ENCODE measurements at regions not wholly inside any gene's neighbourhood (a gene's known extent, or its start where the extent isn't known, plus 50 kb on each side); places are given as distances from the start of the nearest gene placed in this dataset.
A peak's percentile ranks its signal among the peaks of the same experiment; 100 is the strongest.

DNA sequence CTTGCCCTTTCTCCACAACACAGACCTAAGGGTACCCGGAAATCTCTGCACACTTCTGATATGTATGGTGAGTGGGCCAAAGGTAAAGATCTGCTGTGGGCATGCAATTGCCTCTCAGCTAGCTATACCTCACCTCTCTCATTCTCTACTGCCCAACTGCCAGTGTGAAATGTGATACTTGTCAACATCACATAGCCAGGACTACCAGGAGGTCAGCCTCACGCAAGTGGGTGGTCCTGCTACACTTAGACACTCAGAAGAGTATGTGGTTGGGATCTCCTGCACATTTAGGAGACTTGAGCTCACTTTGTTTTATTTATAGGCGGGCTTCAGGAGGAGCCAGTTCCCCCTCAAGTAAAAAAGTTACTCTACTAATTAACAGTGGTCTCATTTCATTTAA, 88.0 kb upstream of the MAN2A1 start:
- CTCF ChIA-PET: no interaction called here
- H3K27ac Mint-ChIP-seq: no peak overlapping the region
- no peak for DNase-seq
- H3K9me3 Mint-ChIP-seq: no peaks in the 10 kb centered on the region
- H3K4me1 Mint-ChIP-seq: no peaks in the 10 kb centered on the region
- H3K4me3 Mint-ChIP-seq: no peak overlapping the region
- POLR2A ChIA-PET: no interaction called here
- H3K36me3 Mint-ChIP-seq (ENCODE audit: low read depth): no peaks in the 10 kb centered on the region
- H3K27me3 Mint-ChIP-seq: peaks cover 2% of the 10 kb centered on the region

- POLR2A ChIA-PET: no interaction called here
- Mint-ChIP-seq H3K36me3 (ENCODE audit: low read depth) (no peaks in the 10 kb centered on the region), H3K4me1 (peaks cover 6% of the 10 kb centered on the region), H3K27ac (no peak overlapping the region), H3K9me3 (no peaks in the 10 kb centered on the region), H3K4me3 (no peak overlapping the region), H3K27me3 (no peaks in the 10 kb centered on the region)
- CTCF ChIA-PET: no interaction called here
- no peak for DNase-seq
Observed at GRCh38 chr5:109597893-109598292, 91.8 kb upstream of the MAN2A1 start.

GRCh38 chr5:109594217-109594616, 95.5 kb upstream of the MAN2A1 start:
- Mint-ChIP-seq H3K9me3 (no peaks in the 10 kb centered on the region), H3K4me1 (peaks cover 6% of the 10 kb centered on the region), H3K36me3 (ENCODE audit: low read depth) (no peaks in the 10 kb centered on the region), H3K27ac (no peak overlapping the region), H3K4me3 (no peak overlapping the region), H3K27me3 (no peaks in the 10 kb centered on the region)
- CTCF ChIA-PET: no interaction called here
- POLR2A ChIA-PET: no interaction called here
- no peak for DNase-seq

DNA sequence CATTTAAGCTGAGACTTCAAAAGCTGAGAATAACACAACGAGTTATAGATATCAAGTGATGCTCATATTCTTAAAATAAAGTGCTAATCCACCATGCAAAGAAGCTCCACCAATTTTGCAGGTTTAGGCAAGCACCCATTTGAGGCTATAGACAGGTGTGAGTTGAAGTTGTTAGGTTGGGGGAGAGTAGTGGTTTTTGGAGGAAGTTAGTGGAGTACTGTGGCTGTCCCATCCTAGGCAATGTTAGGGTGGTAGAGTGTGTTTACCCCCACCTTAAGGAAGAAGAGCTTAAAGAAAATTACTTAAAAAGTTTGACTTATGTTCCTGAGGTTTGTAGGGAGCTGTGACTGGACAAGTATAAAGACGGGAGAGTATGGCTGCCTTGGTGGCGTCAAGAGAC, 98.9 kb upstream of the MAN2A1 start:
- POLR2A ChIA-PET: no interaction called here
- peaks cover under 1% of the 10 kb centered on the region for H3K27me3 Mint-ChIP-seq
- peaks cover 6% of the 10 kb centered on the region for H3K4me1 Mint-ChIP-seq

DNA sequence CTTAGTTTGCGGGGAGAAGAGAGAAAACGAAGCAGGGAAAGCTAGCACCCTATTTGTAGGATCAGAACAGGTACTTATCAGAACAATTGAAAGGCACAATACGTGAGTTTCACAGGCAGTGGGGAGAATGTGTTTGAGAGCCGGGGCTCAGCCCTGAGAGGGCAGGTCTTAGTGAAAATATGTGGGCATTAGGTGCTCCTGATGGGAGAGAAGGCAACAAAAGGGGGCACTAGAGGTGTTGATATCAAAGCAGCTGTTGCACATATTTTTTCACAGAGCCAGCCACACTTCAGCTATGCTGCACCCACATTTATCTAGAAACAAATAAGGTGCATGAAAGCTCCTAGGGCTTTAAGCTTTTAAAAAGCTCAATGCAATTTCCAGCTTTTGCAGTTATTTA, 99.7 kb upstream of the MAN2A1 start:
- Mint-ChIP-seq H3K27ac (no peak overlapping the region), H3K4me3 (no peak overlapping the region), H3K36me3 (ENCODE audit: low read depth) (no peaks in the 10 kb centered on the region), H3K27me3 (peaks cover 4% of the 10 kb centered on the region), H3K9me3 (no peaks in the 10 kb centered on the region), H3K4me1 (peaks cover 6% of the 10 kb centered on the region)
- ChIA-PET POLR2A (no interaction called here), CTCF (no interaction called here)
- peak; percentile 6 for DNase-seq

More for the DNA sequence above, 98.9 kb upstream of the MAN2A1 start:
- Mint-ChIP-seq H3K36me3 (ENCODE audit: low read depth) (no peaks in the 10 kb centered on the region), H3K9me3 (no peaks in the 10 kb centered on the region), H3K27ac (no peak overlapping the region), H3K4me3 (no peak overlapping the region)
- DNase-seq: no peak
- CTCF ChIA-PET: interaction anchor here (0.6 kb wide), 1 partner anchor 78 kb away, joined by 3 read pairs; no protein-coding TSS in a partner anchor

DNA sequence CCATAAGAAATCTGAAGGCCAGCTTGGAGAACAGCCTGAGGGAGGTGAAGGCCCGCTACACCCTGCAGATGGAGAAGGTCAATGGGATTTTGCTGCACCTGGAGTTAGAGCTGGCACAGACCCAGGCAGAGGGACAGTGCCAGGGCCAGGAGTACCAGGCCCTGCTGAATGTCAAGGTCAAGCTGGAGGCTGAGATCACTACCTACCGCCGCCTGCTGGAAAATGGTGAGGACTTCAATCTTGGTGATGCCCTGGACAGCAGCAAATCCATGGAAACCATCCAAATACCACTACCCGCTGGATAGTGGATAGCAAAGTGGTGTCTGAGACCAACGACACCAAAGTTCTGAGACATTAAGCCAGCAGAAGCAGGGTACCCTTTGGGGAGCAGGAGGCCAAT, 100.5 kb upstream of the MAN2A1 start:
- Mint-ChIP-seq H3K36me3 (ENCODE audit: low read depth) (no peaks in the 10 kb centered on the region), H3K27ac (no peak overlapping the region), H3K4me3 (no peak overlapping the region), H3K4me1 (peaks cover 3% of the 10 kb centered on the region), H3K27me3 (peaks cover 5% of the 10 kb centered on the region), H3K9me3 (no peaks in the 10 kb centered on the region)
- CTCF ChIA-PET: no interaction called here
- POLR2A ChIA-PET: no interaction called here
- no peak for DNase-seq

DNA sequence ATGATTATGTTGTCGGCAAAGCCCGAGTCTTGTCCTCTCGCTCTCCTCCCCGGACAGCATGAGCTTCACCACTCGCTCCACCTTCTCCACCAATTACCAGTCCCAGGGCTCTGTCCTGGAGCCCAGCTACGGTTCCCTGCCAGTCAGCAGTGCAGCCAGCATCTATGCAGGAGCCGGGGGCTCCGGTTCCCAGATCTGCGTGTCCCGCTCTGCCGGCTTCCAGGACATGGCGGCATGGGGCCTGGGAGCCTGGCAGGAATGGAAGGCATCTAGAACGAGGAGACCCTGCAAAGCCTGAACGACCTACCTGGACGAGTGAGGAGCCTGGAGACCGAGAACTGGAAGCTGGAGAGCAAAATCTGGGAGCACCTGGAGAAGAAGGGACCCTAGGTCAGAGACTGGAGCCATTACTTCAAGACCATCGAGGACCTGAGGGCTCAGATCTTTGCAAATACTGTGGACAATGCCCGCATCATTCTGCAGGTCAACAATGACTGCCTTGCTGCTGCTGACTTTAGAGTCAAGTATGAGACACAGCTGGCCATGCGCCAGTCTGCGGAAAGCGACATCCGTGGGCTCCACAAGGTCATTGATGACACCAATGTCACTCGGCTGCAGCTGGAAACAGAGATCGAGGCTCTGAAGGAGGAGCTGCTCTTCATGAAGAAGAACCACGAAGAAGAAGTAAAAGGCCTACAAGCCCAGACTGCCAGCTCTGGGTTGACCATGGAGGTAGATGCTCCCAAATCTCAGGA, 101.3 kb upstream of the MAN2A1 start:
- Mint-ChIP-seq H3K4me3 (no peak overlapping the region), H3K36me3 (ENCODE audit: low read depth) (no peaks in the 10 kb centered on the region), H3K9me3 (no peaks in the 10 kb centered on the region), H3K27ac (no peak overlapping the region), H3K4me1 (no peaks in the 10 kb centered on the region), H3K27me3 (peaks cover 7% of the 10 kb centered on the region)
- no peak for DNase-seq
- ChIA-PET POLR2A (no interaction called here), CTCF (no interaction called here)

DNA sequence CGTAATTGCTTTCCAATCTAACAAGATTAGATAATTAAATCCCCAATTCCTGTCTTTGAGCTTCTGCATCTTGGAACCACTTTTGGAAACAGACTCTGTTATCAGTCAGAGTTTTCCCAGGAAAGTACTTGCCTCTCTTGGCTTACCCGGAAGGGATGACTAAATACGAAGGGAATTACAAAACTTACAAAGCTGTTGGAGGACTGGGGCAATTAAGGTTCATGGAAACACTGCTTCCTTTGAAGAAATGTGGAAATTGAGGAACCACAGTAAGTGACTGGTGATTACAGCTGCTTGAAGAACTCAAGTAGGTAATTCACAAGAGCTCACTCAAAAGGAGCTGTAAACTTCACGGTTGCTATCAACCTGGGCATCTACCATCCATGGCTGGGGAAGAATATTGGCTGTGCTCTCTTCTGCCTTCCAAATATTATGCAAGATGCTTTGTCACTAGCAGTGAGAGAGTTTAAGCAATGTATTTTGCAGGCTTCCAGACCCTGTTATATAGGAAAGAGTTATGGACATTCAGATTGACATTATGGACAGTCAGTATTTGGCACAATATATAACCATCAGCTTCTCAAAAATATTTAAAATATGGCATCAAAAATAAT, 104.6 kb upstream of the MAN2A1 start:
- POLR2A ChIA-PET: no interaction called here
- no peaks in the 10 kb centered on the region for H3K4me1 Mint-ChIP-seq
- no peak overlapping the region for H3K4me3 Mint-ChIP-seq
- H3K36me3 Mint-ChIP-seq (ENCODE audit: low read depth): no peaks in the 10 kb centered on the region
- H3K27me3 Mint-ChIP-seq: peaks cover 7% of the 10 kb centered on the region
- CTCF ChIA-PET: interaction anchor here (0.6 kb wide), 1 partner anchor 435 kb away, joined by 7 read pairs; no protein-coding TSS in a partner anchor
- no peaks in the 10 kb centered on the region for H3K9me3 Mint-ChIP-seq
- DNase-seq: no peak
- no peak overlapping the region for H3K27ac Mint-ChIP-seq

DNA sequence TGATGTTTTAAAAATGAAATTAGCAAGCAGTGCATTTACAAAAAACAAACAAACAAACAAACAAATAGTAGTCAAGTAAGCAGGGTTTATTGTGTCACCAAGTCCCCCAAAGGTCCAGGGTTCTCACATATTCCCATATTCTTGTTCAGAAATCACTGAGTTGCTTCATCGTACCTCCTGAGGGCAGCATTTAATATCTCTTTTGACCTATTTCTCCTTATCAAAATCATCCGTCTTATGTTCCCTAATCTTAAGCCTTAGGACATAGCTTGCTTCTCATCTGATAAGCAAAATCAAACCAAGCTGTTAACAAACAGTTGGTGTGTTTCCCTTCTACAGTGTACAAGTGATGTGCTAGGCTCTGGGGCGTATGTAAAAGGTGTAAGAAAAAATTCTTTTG, 109.5 kb upstream of the MAN2A1 start:
- ChIA-PET CTCF (no interaction called here), POLR2A (no interaction called here)
- no peaks in the 10 kb centered on the region for H3K36me3 Mint-ChIP-seq (ENCODE audit: low read depth)
- H3K9me3 Mint-ChIP-seq: no peaks in the 10 kb centered on the region
- DNase-seq: no peak
- H3K27me3 Mint-ChIP-seq: peaks cover 3% of the 10 kb centered on the region
- H3K4me1 Mint-ChIP-seq: no peaks in the 10 kb centered on the region
- no peak overlapping the region for H3K27ac Mint-ChIP-seq
- no peak overlapping the region for H3K4me3 Mint-ChIP-seq

DNA sequence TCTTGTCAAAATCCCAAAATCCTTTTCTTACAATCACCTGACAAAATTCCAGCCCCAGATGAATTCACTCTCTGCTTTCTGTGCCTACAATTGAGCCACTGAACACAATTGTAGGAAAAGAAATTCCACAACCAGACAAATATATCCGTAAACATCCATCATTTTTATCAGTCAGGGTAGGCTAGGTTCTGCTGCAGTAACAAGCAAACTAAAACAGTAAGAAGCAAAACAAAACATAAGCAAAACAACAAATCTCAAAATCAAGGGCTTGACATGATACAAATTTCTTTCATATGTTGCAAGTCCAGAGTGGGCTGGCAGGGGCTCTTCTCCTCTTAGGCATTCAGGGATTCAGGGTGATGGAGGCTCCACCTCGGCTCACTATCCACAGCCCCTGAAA, 114.2 kb upstream of the MAN2A1 start:
- DNase-seq: no peak
- no peak overlapping the region for H3K27ac Mint-ChIP-seq
- no peak overlapping the region for H3K4me3 Mint-ChIP-seq
- H3K4me1 Mint-ChIP-seq: no peaks in the 10 kb centered on the region
- ChIA-PET POLR2A (no interaction called here), CTCF (no interaction called here)
- no peaks in the 10 kb centered on the region for H3K9me3 Mint-ChIP-seq
- H3K27me3 Mint-ChIP-seq: no peaks in the 10 kb centered on the region
- H3K36me3 Mint-ChIP-seq (ENCODE audit: low read depth): no peaks in the 10 kb centered on the region

DNA sequence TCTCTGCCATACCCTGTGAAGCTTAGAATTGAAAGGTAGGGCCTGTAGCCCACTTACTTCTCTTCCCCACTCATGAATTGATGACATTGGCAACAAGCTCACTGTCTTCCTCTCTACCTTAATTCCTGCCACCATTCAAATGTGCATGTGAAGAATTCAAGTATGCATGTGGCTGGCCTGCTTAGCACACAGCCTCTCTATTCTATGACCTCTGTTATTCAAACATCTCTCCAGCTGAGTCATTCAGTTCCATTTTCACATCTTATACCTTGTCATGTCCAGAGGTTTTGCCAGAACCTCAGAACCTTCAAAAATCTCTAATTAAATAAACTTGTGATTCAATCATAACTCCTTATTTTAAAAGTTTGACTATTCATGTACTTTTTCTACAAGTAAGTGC, 114.7 kb upstream of the MAN2A1 start:
- H3K27ac Mint-ChIP-seq: no peak overlapping the region
- no peaks in the 10 kb centered on the region for H3K9me3 Mint-ChIP-seq
- no peak overlapping the region for H3K4me3 Mint-ChIP-seq
- no peak for DNase-seq
- H3K36me3 Mint-ChIP-seq (ENCODE audit: low read depth): no peaks in the 10 kb centered on the region
- ChIA-PET POLR2A (no interaction called here), CTCF (no interaction called here)
- no peaks in the 10 kb centered on the region for H3K4me1 Mint-ChIP-seq
- H3K27me3 Mint-ChIP-seq: no peaks in the 10 kb centered on the region

DNA sequence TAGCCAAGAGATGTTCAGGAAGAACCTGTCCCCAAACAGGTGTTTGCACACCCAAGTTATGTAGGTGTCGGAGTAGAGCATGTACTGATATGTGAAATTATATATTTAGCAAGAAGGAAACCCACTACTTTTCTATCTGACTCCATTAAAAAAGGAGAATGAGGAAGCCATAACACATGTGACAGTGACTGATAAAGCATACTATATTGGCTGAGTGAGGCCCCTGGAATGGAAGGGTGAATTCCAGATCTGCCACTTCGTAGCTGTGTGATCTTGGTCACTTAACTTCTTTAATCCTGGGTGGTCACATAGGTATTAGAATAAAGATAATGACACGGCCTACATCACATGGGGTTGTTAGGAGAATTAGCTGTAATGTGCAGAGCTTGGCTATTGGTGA, 116.0 kb upstream of the MAN2A1 start:
- Mint-ChIP-seq H3K9me3 (no peaks in the 10 kb centered on the region), H3K36me3 (ENCODE audit: low read depth) (no peaks in the 10 kb centered on the region), H3K27me3 (no peaks in the 10 kb centered on the region), H3K27ac (no peak overlapping the region), H3K4me1 (no peaks in the 10 kb centered on the region), H3K4me3 (no peak overlapping the region)
- POLR2A ChIA-PET: no interaction called here
- DNase-seq: no peak
- CTCF ChIA-PET: interaction anchor here (1.2 kb wide), 1 partner anchor 1458 kb away, joined by 3 read pairs; no protein-coding TSS in a partner anchor

GRCh38 chr5:109573256-109573655, 116.5 kb upstream of the MAN2A1 start:
- no peaks in the 10 kb centered on the region for H3K4me1 Mint-ChIP-seq
- H3K9me3 Mint-ChIP-seq: no peaks in the 10 kb centered on the region
- H3K27ac Mint-ChIP-seq: no peak overlapping the region
- H3K4me3 Mint-ChIP-seq: no peak overlapping the region
- CTCF ChIA-PET: interaction anchor here (1.2 kb wide), 1 partner anchor 1458 kb away, joined by 3 read pairs; no protein-coding TSS in a partner anchor
- POLR2A ChIA-PET: no interaction called here
- no peaks in the 10 kb centered on the region for H3K27me3 Mint-ChIP-seq
- H3K36me3 Mint-ChIP-seq (ENCODE audit: low read depth): no peaks in the 10 kb centered on the region
- no peak for DNase-seq

DNA sequence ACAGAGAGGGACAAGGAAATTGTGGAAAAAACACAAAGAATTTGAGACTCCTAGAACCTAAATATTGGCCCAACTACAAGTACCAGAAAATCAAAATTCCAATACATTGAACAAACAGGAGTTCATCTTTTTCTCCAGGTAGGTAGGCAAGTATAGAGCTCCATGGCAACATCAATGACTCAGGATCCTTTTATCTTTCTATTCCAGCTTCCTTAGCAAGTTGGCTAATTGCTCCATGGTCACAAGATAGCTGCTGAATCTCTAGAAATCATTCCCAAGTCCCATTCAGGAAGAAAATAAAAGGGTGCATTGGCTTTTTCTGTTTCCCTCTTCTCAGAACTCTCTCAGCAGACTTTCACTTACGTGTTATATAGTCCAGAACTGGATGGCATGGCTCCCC, 117.9 kb upstream of the MAN2A1 start:
- Mint-ChIP-seq H3K4me3 (no peak overlapping the region), H3K9me3 (no peaks in the 10 kb centered on the region), H3K36me3 (ENCODE audit: low read depth) (no peaks in the 10 kb centered on the region), H3K27me3 (no peaks in the 10 kb centered on the region), H3K4me1 (no peaks in the 10 kb centered on the region), H3K27ac (no peak overlapping the region)
- POLR2A ChIA-PET: no interaction called here
- no peak for DNase-seq
- CTCF ChIA-PET: no interaction called here

All from activated CD4-positive, alpha-beta T cell treated with anti-CD3 and anti-CD28 coated beads, Interleukin-2, amount 10 ng/mL, durations not matched to agents 7 days and 5 days (primary cell).